OCI-LY7 (cell line): ENCODE measurements at regions not wholly inside any gene's neighbourhood (a gene's known extent, or its start where the extent isn't known, plus 50 kb on each side); places are given as distances from the start of the nearest gene placed in this dataset.

Experiments used
- CTCF ChIP-seq: fragments of 200-600 bp; sonication (generic); conservative IDR thresholded peaks from 2 replicates; pipeline ENCODE4 v1.5.1; 2014; ENCODE audit warnings: mild to moderate bottlenecking, antibody characterized with exemption, low read length, moderate library complexity, mixed read lengths
- EZH2phosphoT487 ChIP-seq: fragments of 200-600 bp; sonication (generic); IDR thresholded peaks from 2 replicates; pipeline ENCODE4 v1.6.1; 2018; ENCODE audit warnings: low read depth, borderline replicate concordance, mild to moderate bottlenecking, mixed run types, antibody characterized with exemption, low read length, moderate library complexity, mixed read lengths

DNA sequence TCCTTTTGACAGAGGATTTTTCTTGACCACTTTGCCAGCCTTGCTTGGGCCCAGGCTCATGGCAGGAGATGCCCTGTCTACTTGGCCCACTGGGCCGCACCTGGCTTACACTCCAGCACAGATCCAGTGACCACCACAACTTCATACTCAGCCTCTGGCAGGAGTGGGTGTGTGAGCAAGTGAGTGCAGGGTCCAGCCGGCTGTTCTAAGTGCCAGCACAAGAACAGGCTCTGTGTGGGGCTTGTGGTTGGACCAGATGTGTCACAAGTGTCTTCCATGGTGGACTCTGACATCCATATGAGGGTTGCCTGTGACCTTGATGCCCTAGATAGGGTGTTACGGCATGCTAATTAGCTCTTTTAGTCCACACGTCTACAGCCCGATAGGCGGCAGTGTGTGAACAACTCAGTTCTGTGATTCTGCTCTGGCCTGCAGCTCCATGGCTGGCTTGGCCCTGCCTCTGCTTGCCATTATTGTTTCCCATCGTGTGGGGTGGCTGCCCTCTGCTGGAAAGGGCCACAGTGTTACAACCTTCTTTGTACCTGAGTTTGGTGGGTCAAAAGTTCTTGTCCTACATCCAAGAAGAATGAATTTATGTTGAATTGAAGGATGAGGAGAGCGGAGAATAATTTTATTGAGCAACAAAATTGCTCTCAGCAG is 1089.1 kb downstream of the SLC6A15 start:
- TF ChIP-seq CTCF = peak; percentile 70
- TF ChIP-seq EZH2phosphoT487 = no peak
